CD14-positive monocyte (primary cell): ENCODE measurements at regions not wholly inside any gene's neighbourhood (a gene's known extent, or its start where the extent isn't known, plus 50 kb on each side); places are given as distances from the start of the nearest gene placed in this dataset.
A peak's percentile ranks its signal among the peaks of the same experiment; 100 is the strongest.

ENCODE experiments used
- DNase-seq, 3 donors: peaks; one replicate each; pipeline ENCODE4 v3.0.0-alpha.2; 2011 to 2022
- H2AFZ ChIP-seq: 2 replicates; pipeline ENCODE4 v1.6.0; 2012; ENCODE audit warnings: mild to moderate bottlenecking, low read depth, low read length, inconsistent platforms; ENCODE audit not compliant: insufficient read depth, poor library complexity, severe bottlenecking
- H3K27ac ChIP-seq, 2 donors: 1 replicate in 1 of 2; 2 replicates in 1 of 2; pipeline ENCODE4 v1.5.1; 2012 to 2013; ENCODE audit warnings: low read length in 2 of 2, control low read depth in 1 of 2, inconsistent platforms in 1 of 2, low read depth in 1 of 2, mild to moderate bottlenecking in 1 of 2
- H3K27me3 ChIP-seq, 2 donors: one replicate each; pipeline versions ENCODE4 v1.6.0 to v1.6.1; 2011 to 2013; ENCODE audit warnings: low read length in 2 of 2; ENCODE audit not compliant: control insufficient read depth in 2 of 2, insufficient read depth in 2 of 2
- H3K36me3 ChIP-seq, 2 donors: replicated peaks in 1 of 2; 1 replicate in 1 of 2; 2 replicates in 1 of 2; pipeline versions ENCODE4 v1.5.1 to v1.6.1; 2012 to 2013; ENCODE audit warnings: low read length in 2 of 2, control low read depth in 1 of 2, inconsistent platforms in 1 of 2, mild to moderate bottlenecking in 1 of 2; ENCODE audit not compliant: insufficient read depth in 2 of 2, control insufficient read depth in 1 of 2
- H3K4me1 ChIP-seq, 2 donors: 1 replicate in 1 of 2; 2 replicates in 1 of 2; pipeline versions ENCODE4 v1.5.1 to v1.6.1; 2012 to 2013; ENCODE audit warnings: low read length in 2 of 2, control low read depth in 1 of 2, inconsistent platforms in 1 of 2, mild to moderate bottlenecking in 1 of 2, moderate library complexity in 1 of 2; ENCODE audit not compliant: insufficient read depth in 2 of 2, control insufficient read depth in 1 of 2
- H3K4me2 ChIP-seq: replicated peaks from 2 replicates; pipeline ENCODE3; 2012; ENCODE audit warnings: low read length, moderate library complexity, mild to moderate bottlenecking; ENCODE audit not compliant: poor library complexity, severe bottlenecking; ENCODE audit errors: extremely low read depth
- H3K4me3 ChIP-seq, 3 experiments: fragments of 200-600 bp in 1 of 3; sonication (generic) in 1 of 3; replicated peaks in 1 of 3; 1 replicate in 2 of 3; 2 replicates in 1 of 3; pipeline ENCODE4 v1.5.1; 2011 to 2013; ENCODE audit warnings: low read length in 3 of 3, mild to moderate bottlenecking in 3 of 3, control low read depth in 2 of 3, low read depth in 2 of 3, inconsistent platforms in 1 of 3, moderate library complexity in 1 of 3
- H3K79me2 ChIP-seq: 2 replicates; pipeline ENCODE4 v1.6.0; 2012; ENCODE audit warnings: mild to moderate bottlenecking, control low read depth, inconsistent platforms, low read length, moderate library complexity; ENCODE audit not compliant: insufficient read depth
- H3K9ac ChIP-seq: 2 replicates; pipeline ENCODE4 v1.6.0; 2017; ENCODE audit warnings: low read length, mild to moderate bottlenecking; ENCODE audit not compliant: insufficient read depth, poor library complexity, severe bottlenecking
- H3K9me3 ChIP-seq, 2 donors: replicated peaks in 1 of 2; 1 replicate in 1 of 2; 2 replicates in 1 of 2; pipeline versions ENCODE4 v1.5.1 to v1.6.1; 2012 to 2013; ENCODE audit warnings: low read length in 2 of 2, control low read depth in 1 of 2; ENCODE audit not compliant: control insufficient read depth in 1 of 2, insufficient read depth in 1 of 2
- H4K20me1 ChIP-seq: 2 replicates; pipeline ENCODE4 v1.6.0; 2012; ENCODE audit warnings: mild to moderate bottlenecking, low read length, control low read depth, moderate library complexity; ENCODE audit not compliant: insufficient read depth
- H3K27ac Mint-ChIP-seq, 7 donors: one replicate each; pipeline ENCODE4 v1.8.0; 2020; ENCODE audit warnings: mild to moderate bottlenecking in 7 of 7, mixed read lengths in 7 of 7, moderate library complexity in 6 of 7, inconsistent platforms in 2 of 7
- H3K27me3 Mint-ChIP-seq, 3 donors: one replicate each; pipeline ENCODE4 v1.8.0; 2021 to 2022; ENCODE audit warnings: low read depth in 3 of 3, mild to moderate bottlenecking in 3 of 3, mixed read lengths in 3 of 3, moderate library complexity in 3 of 3, inconsistent platforms in 1 of 3
- H3K36me3 Mint-ChIP-seq, 2 donors: one replicate each; pipeline ENCODE4 v1.8.0; 2020; ENCODE audit warnings: mixed read lengths in 2 of 2, inconsistent platforms in 1 of 2, mild to moderate bottlenecking in 1 of 2
- H3K4me1 Mint-ChIP-seq: one replicate; pipeline ENCODE4 v1.8.0; 2020; ENCODE audit warnings: mild to moderate bottlenecking, mixed read lengths
- H3K4me3 Mint-ChIP-seq, 2 donors: one replicate each; pipeline ENCODE4 v1.8.0; 2020; ENCODE audit warnings: mild to moderate bottlenecking in 2 of 2, mixed read lengths in 2 of 2, moderate library complexity in 1 of 2
- H3K9me3 Mint-ChIP-seq, 7 donors: one replicate each; pipeline ENCODE4 v1.8.0; 2020 to 2022; ENCODE audit warnings: mixed read lengths in 7 of 7, mild to moderate bottlenecking in 6 of 7, moderate library complexity in 6 of 7, inconsistent platforms in 2 of 7
- WGBS: methylation state at CpG from one replicate; pipeline ENCODE4 v1.1.5; 2013; ENCODE audit warnings: missing lambda C conversion rate; ENCODE audit not compliant: insufficient coverage; 5-methylcytosine and 5-hydroxymethylcytosine counted together
- intact Hi-C, 2 donors: fragments of 100-400 bp; cut with micrococcal nuclease; formaldehyde crosslinking; loops; one replicate each; pipeline versions ENCODE4 v1.15.0 to v1.15.1; 2023
- TF ChIP-seq, protein P1 (sequence below): fragments of 200-600 bp; IDR thresholded peaks from one replicate; pipeline ENCODE4 v1.8.0; 2022; ENCODE audit warnings: antibody characterized with exemption, mild to moderate bottlenecking

- Mint-ChIP-seq H3K4me1 (peaks cover 9% of the 10 kb centered on the region), H3K9me3 (peaks cover 7 to 23% (median 14%) of the 10 kb centered on the region in 7 donors), H3K36me3 (no peaks in the 10 kb centered on the region), H3K27me3 (peaks cover 0 to 2% (median 0%) of the 10 kb centered on the region in 3 donors), H3K4me3 (peak overlapping the region in 1 of 2 donors; percentile 43), H3K27ac (peak overlapping the region in 6 of 7 donors; percentile 19 to 84 (median 60))
- peaks cover 5 to 10% of the 10 kb centered on the region in 2 donors for H3K4me1 ChIP-seq
- peak; percentile 55 to 72 (median 57) for DNase-seq
- H3K4me2 ChIP-seq, result peak overlapping the region; percentile 20
- H2AFZ ChIP-seq, result peak overlapping the region; percentile 50
- no peak overlapping the region for H3K9ac ChIP-seq
- TF ChIP-seq, protein P1, sequence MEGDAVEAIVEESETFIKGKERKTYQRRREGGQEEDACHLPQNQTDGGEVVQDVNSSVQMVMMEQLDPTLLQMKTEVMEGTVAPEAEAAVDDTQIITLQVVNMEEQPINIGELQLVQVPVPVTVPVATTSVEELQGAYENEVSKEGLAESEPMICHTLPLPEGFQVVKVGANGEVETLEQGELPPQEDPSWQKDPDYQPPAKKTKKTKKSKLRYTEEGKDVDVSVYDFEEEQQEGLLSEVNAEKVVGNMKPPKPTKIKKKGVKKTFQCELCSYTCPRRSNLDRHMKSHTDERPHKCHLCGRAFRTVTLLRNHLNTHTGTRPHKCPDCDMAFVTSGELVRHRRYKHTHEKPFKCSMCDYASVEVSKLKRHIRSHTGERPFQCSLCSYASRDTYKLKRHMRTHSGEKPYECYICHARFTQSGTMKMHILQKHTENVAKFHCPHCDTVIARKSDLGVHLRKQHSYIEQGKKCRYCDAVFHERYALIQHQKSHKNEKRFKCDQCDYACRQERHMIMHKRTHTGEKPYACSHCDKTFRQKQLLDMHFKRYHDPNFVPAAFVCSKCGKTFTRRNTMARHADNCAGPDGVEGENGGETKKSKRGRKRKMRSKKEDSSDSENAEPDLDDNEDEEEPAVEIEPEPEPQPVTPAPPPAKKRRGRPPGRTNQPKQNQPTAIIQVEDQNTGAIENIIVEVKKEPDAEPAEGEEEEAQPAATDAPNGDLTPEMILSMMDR, result no peak
- H3K27me3 ChIP-seq, result no peaks in the 10 kb centered on the region
- no peaks in the 10 kb centered on the region for H3K79me2 ChIP-seq
- 91% methylated on average over 7 of the region's 13 CpGs for WGBS
- peaks cover 20 to 23% of the 10 kb centered on the region in 2 donors for H3K9me3 ChIP-seq
- no peaks in the 10 kb centered on the region for H4K20me1 ChIP-seq
- H3K4me3 ChIP-seq, result peak overlapping the region in 1 of 3 experiments; percentile 14
- intact Hi-C loops, result no loop called here
- no peaks in the 10 kb centered on the region for H3K36me3 ChIP-seq
- peak overlapping the region; percentile 26 to 62 for H3K27ac ChIP-seq
Measured at GRCh38 chr13:105272660-105273631, 1262.5 kb downstream of the EFNB2 start.

- Histone ChIP-seq H3K9ac (no peak overlapping the region), H3K27ac (no peak overlapping the region), H3K4me2 (no peak overlapping the region), H4K20me1 (no peaks in the 10 kb centered on the region), H3K9me3 (peaks cover 7 to 14% of the 10 kb centered on the region in 2 donors), H3K4me3 (no peak overlapping the region), H3K27me3 (no peaks in the 10 kb centered on the region), H3K36me3 (no peaks in the 10 kb centered on the region), H3K79me2 (no peaks in the 10 kb centered on the region), H2AFZ (no peak overlapping the region), H3K4me1 (no peaks in the 10 kb centered on the region)
- TF ChIP-seq, protein P1, result no peak
- Mint-ChIP-seq H3K27me3 (peaks cover 0 to 3% (median 0%) of the 10 kb centered on the region in 3 donors), H3K9me3 (peaks cover 9 to 17% (median 10%) of the 10 kb centered on the region in 7 donors), H3K27ac (no peak overlapping the region), H3K36me3 (no peaks in the 10 kb centered on the region), H3K4me3 (no peak overlapping the region), H3K4me1 (no peaks in the 10 kb centered on the region)
- intact Hi-C loops, result no loop called here
- DNase-seq, result no peak
- WGBS, result 100% methylated on average over 1 of the region's 2 CpGs
Measured at GRCh38 chr13:105266615-105267014, 1268.8 kb downstream of the EFNB2 start.
